A549 (cell line): ENCODE measurements at regions not wholly inside any gene's neighbourhood (a gene's known extent, or its start where the extent isn't known, plus 50 kb on each side); places are given as distances from the start of the nearest gene placed in this dataset.

ENCODE experiments used
- ATAC-seq, 2 experiments: fragments of 200-7000 bp in 1 of 2; fragments of >200 bp in 1 of 2; cut with Nextera tagmentation in 1 of 2; cut with Tn5 transposase in 1 of 2; 3 replicates each; pipeline versions ENCODE4 v1.8.0 to v1.9.1; 2018 to 2020; ENCODE audit warnings: mild to moderate bottlenecking in 1 of 2, moderate library complexity in 1 of 2
- CTCF ChIA-PET: fragments of 300-600 bp; sonication (Branson Sonifier 250); formaldehyde crosslinking; extraction: SDS; loops from one replicate; lab custom pipeline; 2021; ENCODE audit warnings: antibody characterized with exemption, inconsistent platforms; lab: Yijun Ruan, JAX
- POLR2A ChIA-PET: fragments of 350-600 bp; formaldehyde crosslinking; extraction: SDS; loops from one replicate; lab custom pipeline; 2021; ENCODE audit warnings: antibody characterized with exemption, inconsistent platforms; lab: Yijun Ruan, JAX
- DNase-seq, 2 experiments: peaks; one replicate each; pipeline versions ENCODE4 v3.0.0 to v3.0.0-alpha.2; 2011 to 2016; ENCODE audit warnings: low read depth in 1 of 2, low spot score in 1 of 2
- FAIRE-seq: peaks from 2 replicates; lab custom pipeline; 2011; peaks lifted over from hg19 to GRCh38; lab: Jason Lieb, UNC
- H3K27ac ChIP-seq, 2 experiments: fragments of >200 bp; sonication (Bioruptor Twin); formaldehyde crosslinking; 3 replicates each; pipeline ENCODE4 v1.5.1; 2016 to 2017
- H3K4me1 ChIP-seq: fragments of >200 bp; sonication (Bioruptor Twin); formaldehyde crosslinking; 3 replicates; pipeline ENCODE4 v1.6.1; 2016
- H3K4me2 ChIP-seq: fragments of >200 bp; sonication (Bioruptor Twin); formaldehyde crosslinking; 3 replicates; pipeline ENCODE4 v1.6.1; 2016
- H3K4me3 ChIP-seq: fragments of >200 bp; sonication (Bioruptor Twin); formaldehyde crosslinking; 3 replicates; pipeline ENCODE4 v1.5.1; 2016
- H3K9me3 ChIP-seq: fragments of >200 bp; sonication (Bioruptor Twin); formaldehyde crosslinking; 3 replicates; pipeline ENCODE4 v1.6.1; 2016
- BHLHE40 ChIP-seq: IDR thresholded peaks from 2 replicates; pipeline ENCODE4 v1.6.1; 2012; ENCODE audit warnings: low read depth, low read length, inconsistent platforms
- CBX2 ChIP-seq: fragments of 200-600 bp; sonication (generic); IDR thresholded peaks from 2 replicates; pipeline ENCODE4 v1.6.1; 2016; ENCODE audit warnings: low read depth, mild to moderate bottlenecking, borderline replicate concordance
- CBX8 ChIP-seq: fragments of 200-600 bp; sonication (generic); IDR thresholded peaks from 2 replicates; pipeline ENCODE4 v1.6.1; 2016
- CHD2 ChIP-seq: fragments of 150-350 bp; IDR thresholded peaks from 2 replicates; pipeline ENCODE4 v1.6.1; 2014; ENCODE audit warnings: low read length; ENCODE audit not compliant: partially characterized antibody
- EHMT2 ChIP-seq: fragments of 200-600 bp; sonication (generic); IDR thresholded peaks from 2 replicates; pipeline ENCODE4 v1.6.1; 2016; ENCODE audit warnings: antibody characterized with exemption, low read depth, mild to moderate bottlenecking, moderate library complexity
- ELK1 ChIP-seq: fragments of 150-350 bp; IDR thresholded peaks from 2 replicates; pipeline ENCODE4 v1.6.1; 2014; ENCODE audit warnings: low read depth, mild to moderate bottlenecking, low read length
- EP300 ChIP-seq, 2 experiments: fragments of >200 bp; sonication (Bioruptor Twin); formaldehyde crosslinking; IDR thresholded peaks; 2 replicates in 1 of 2; 3 replicates in 1 of 2; pipeline ENCODE4 v1.6.1; 2016 to 2017
- HEYL ChIP-seq: fragments of 250-450 bp; sonication (Bioruptor Pico); IDR thresholded peaks from 2 replicates; pipeline ENCODE4 v1.8.0; 2021; ENCODE audit warnings: mild to moderate bottlenecking, moderate library complexity
- HOXB13 ChIP-seq: fragments of 250-450 bp; sonication (Bioruptor Pico); IDR thresholded peaks from 2 replicates; pipeline ENCODE4 v1.5.0; 2020; ENCODE audit warnings: low read depth, mild to moderate bottlenecking, moderate library complexity
- HOXB5 ChIP-seq: fragments of 250-450 bp; sonication (Bioruptor Pico); IDR thresholded peaks from 2 replicates; pipeline ENCODE4 v1.5.0; 2020; ENCODE audit warnings: mild to moderate bottlenecking, moderate library complexity
- JUN ChIP-seq, 2 experiments: fragments of >200 bp; sonication (Bioruptor Twin); formaldehyde crosslinking; IDR thresholded peaks; 2 replicates in 1 of 2; 3 replicates in 1 of 2; pipeline ENCODE4 v1.6.1; 2016 to 2017
- JUNB ChIP-seq: fragments of >200 bp; sonication (Bioruptor Twin); formaldehyde crosslinking; IDR thresholded peaks from 2 replicates; pipeline ENCODE4 v1.6.1; 2016
- KDM5A ChIP-seq: fragments of 200-600 bp; sonication (generic); IDR thresholded peaks from 2 replicates; pipeline ENCODE4 v1.6.1; 2016; ENCODE audit warnings: antibody characterized with exemption, mild to moderate bottlenecking
- NFE2L2 ChIP-seq: fragments of 150-350 bp; conservative IDR thresholded peaks from 2 replicates; pipeline ENCODE4 v1.6.1; 2014; ENCODE audit warnings: low read length
- NPAS2 ChIP-seq: fragments of 250-450 bp; sonication (Bioruptor Pico); IDR thresholded peaks from 2 replicates; pipeline ENCODE4 v1.8.0; 2022; ENCODE audit warnings: mild to moderate bottlenecking, moderate library complexity, borderline replicate concordance
- RNF2 ChIP-seq: fragments of 200-600 bp; sonication (generic); IDR thresholded peaks from 2 replicates; pipeline ENCODE4 v1.6.1; 2016; ENCODE audit warnings: low read depth, mild to moderate bottlenecking, antibody characterized with exemption, moderate library complexity, borderline replicate concordance
- SMC3 ChIP-seq: fragments of >200 bp; sonication (Bioruptor Twin); formaldehyde crosslinking; IDR thresholded peaks from 3 replicates; pipeline ENCODE4 v1.6.1; 2018; ENCODE audit warnings: inconsistent platforms
- ZC3H11A ChIP-seq: fragments of 450-650 bp; IDR thresholded peaks from 2 replicates; pipeline ENCODE4 v1.6.1; 2014; ENCODE audit warnings: antibody characterized with exemption, mild to moderate bottlenecking
- ZNF302 ChIP-seq: fragments of 250-450 bp; sonication (Bioruptor Pico); IDR thresholded peaks from 2 replicates; pipeline ENCODE4 v1.9.0; 2021; ENCODE audit warnings: inconsistent platforms, mild to moderate bottlenecking, moderate library complexity
- WGBS: methylation state at CpG from one replicate; pipeline ENCODE4 v1.1.6; 2017; ENCODE audit errors: missing lambda C conversion rate; 5-methylcytosine and 5-hydroxymethylcytosine counted together
- TF ChIP-seq, protein P1 (sequence below): fragments of 250-450 bp; sonication (Bioruptor Pico); IDR thresholded peaks from 2 replicates; pipeline ENCODE4 v1.5.0; 2020; ENCODE audit warnings: low read depth, mild to moderate bottlenecking, moderate library complexity
- TF ChIP-seq, protein P2 (sequence below): fragments of >200 bp; sonication (Bioruptor Twin); formaldehyde crosslinking; IDR thresholded peaks from 3 replicates; pipeline ENCODE4 v1.6.1; 2016

GRCh38 chr1:245074232-245074747 lies 80.5 kb upstream of the KIF26B start:
- no peak for TF ChIP-seq JUNB
- TF ChIP-seq, protein P1, sequence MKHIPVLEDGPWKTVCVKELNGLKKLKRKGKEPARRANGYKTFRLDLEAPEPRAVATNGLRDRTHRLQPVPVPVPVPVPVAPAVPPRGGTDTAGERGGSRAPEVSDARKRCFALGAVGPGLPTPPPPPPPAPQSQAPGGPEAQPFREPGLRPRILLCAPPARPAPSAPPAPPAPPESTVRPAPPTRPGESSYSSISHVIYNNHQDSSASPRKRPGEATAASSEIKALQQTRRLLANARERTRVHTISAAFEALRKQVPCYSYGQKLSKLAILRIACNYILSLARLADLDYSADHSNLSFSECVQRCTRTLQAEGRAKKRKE (CRISPR knock-in tag), result no peak
- TF ChIP-seq CBX2, result no peak
- no peak for TF ChIP-seq HOXB5 (CRISPR knock-in tag)
- no peak for TF ChIP-seq CBX8
- H3K4me2 ChIP-seq, result no peak overlapping the region
- 46% methylated on average over 6 of the region's 6 CpGs for WGBS
- DNase-seq, result no peak
- H3K4me3 ChIP-seq, result no peak overlapping the region
- no peaks in the 10 kb centered on the region for H3K4me1 ChIP-seq
- H3K9me3 ChIP-seq, result peaks cover 9% of the 10 kb centered on the region; the same call in 1 of the 3 replicates
- POLR2A ChIA-PET, result no interaction called here
- CTCF ChIA-PET, result interaction anchor here (1.2 kb wide), 1 partner anchor 32 kb away, joined by 4 read pairs; no protein-coding TSS in a partner anchor
- ATAC-seq, result no peak
- no peak for FAIRE-seq
- H3K27ac ChIP-seq, result no peak overlapping the region

DNA sequence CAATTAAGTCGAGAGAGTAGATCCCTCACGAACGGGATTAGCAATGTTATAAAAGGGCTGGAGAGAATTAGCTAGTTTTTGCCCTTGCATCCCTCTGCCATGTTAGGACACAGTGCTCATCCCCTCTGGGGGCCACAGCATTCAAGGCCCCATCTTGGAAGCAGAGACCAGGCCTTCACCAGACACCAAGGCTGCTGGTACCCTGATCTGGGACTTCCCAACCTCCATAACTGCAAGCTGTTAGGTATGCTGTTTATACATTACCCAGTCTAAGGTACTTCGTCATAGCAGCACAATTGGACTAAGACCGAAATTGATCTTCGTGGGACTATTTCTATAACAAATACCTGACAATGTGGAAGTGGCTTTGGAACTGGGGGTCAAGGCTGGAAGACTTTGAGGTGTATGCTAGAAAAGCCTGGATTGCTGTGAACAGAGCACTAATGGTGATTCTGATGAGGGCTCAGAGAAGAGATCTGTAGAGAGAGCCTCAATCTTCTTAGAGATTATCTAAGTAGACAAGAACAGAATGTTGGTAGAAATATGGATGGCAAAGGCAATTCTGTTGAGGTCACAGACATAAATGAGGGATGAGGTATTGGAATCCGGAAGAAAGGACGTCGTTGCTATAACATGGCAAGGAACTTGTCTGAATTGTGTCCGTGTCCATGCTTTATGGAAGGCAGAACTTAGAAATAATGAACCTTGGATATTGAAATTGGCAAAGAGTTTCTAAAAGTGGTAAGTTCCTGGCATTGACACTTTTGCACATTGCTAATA lies 83.8 kb upstream of the KIF26B start:
- no peak overlapping the region for H3K4me3 ChIP-seq
- H3K4me1 ChIP-seq, result no peaks in the 10 kb centered on the region
- H3K27ac ChIP-seq, result no peak overlapping the region
- no peak for DNase-seq
- H3K4me2 ChIP-seq, result no peak overlapping the region
- ChIA-PET CTCF (interaction anchor here (1.2 to 1.3 kb wide), 2 partner anchors 28 to 85 kb away, joined by 3 read pairs; no protein-coding TSS in a partner anchor), POLR2A (no interaction called here)
- no peak for ATAC-seq
- TF ChIP-seq EP300 (IDR thresholded peaks at IDR 0.05) (no peak), ZC3H11A (no peak), ELK1 (no peak), NPAS2 (CRISPR knock-in tag) (no peak), CBX2 (no peak), NFE2L2 (no peak), EHMT2 (no peak), KDM5A (no peak), HEYL (no peak), HOXB13 (CRISPR knock-in tag) (no peak), BHLHE40 (no peak), ZNF302 (CRISPR knock-in tag) (no peak), JUN (IDR thresholded peaks at IDR 0.05) (no peak), CHD2 (no peak), RNF2 (no peak), SMC3 (no peak)
- TF ChIP-seq, protein P2, sequence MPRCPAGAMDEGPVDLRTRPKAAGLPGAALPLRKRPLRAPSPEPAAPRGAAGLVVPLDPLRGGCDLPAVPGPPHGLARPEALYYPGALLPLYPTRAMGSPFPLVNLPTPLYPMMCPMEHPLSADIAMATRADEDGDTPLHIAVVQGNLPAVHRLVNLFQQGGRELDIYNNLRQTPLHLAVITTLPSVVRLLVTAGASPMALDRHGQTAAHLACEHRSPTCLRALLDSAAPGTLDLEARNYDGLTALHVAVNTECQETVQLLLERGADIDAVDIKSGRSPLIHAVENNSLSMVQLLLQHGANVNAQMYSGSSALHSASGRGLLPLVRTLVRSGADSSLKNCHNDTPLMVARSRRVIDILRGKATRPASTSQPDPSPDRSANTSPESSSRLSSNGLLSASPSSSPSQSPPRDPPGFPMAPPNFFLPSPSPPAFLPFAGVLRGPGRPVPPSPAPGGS, result no peak
- TF ChIP-seq, protein P1 (CRISPR knock-in tag), result no peak
- H3K9me3 ChIP-seq, result peaks cover 6% of the 10 kb centered on the region; the same call in 1 of the 3 replicates
- no peak for FAIRE-seq
- 73% methylated on average over 10 of the region's 10 CpGs for WGBS
